Retina (tissue), 1 donor: ENCODE measurements at regions not wholly inside any gene's neighbourhood (a gene's known extent, or its start where the extent isn't known, plus 50 kb on each side); places are given as distances from the start of the nearest gene placed in this dataset.

Experiments used
- DNase-seq: peaks from one replicate; pipeline ENCODE4 v3.0.0-alpha.2; 2016

GRCh38 chr14:101363880-101364391 is 197.4 kb upstream of the DIO3 start:
- DNase-seq: no peak

- no peak for DNase-seq
These were observed 196.6 kb upstream of the DIO3 start for GRCh38 chr14:101364503-101365328.

GRCh38 chr14:101365329-101366158 is 195.8 kb upstream of the DIO3 start:
- DNase-seq: peak; percentile 67

- DNase-seq: no peak
These were observed 193.7 kb upstream of the DIO3 start for GRCh38 chr14:101367421-101368261.

- DNase-seq: no peak
These were observed 192.7 kb upstream of the DIO3 start for GRCh38 chr14:101368629-101369028.

- no peak for DNase-seq
These were observed 191.9 kb upstream of the DIO3 start for GRCh38 chr14:101369194-101369915.

- DNase-seq: no peak
These were observed 191.2 kb upstream of the DIO3 start for GRCh38 chr14:101369916-101370592.

GRCh38 chr14:101370593-101371569 is 190.4 kb upstream of the DIO3 start:
- DNase-seq: no peak

GRCh38 chr14:101371799-101372793 is 189.2 kb upstream of the DIO3 start:
- DNase-seq: no peak

- no peak for DNase-seq
These were observed 188.2 kb upstream of the DIO3 start for GRCh38 chr14:101372894-101373620.

GRCh38 chr14:101373690-101374295 is 187.5 kb upstream of the DIO3 start:
- no peak for DNase-seq

- DNase-seq: no peak
These were observed 186.6 kb upstream of the DIO3 start for GRCh38 chr14:101374373-101375338.

GRCh38 chr14:101377069-101377468 is 184.2 kb upstream of the DIO3 start:
- no peak for DNase-seq

GRCh38 chr14:101379842-101380241 is 181.5 kb upstream of the DIO3 start:
- DNase-seq: no peak

GRCh38 chr14:101380512-101380911 is 180.8 kb upstream of the DIO3 start:
- DNase-seq: no peak

- DNase-seq: no peak
These were observed 180.4 kb upstream of the DIO3 start for GRCh38 chr14:101380940-101381339.
